ENCODE measurements at regions not wholly inside any gene's neighbourhood (a gene's known extent, or its start where the extent isn't known, plus 50 kb on each side); places are given as distances from the start of the nearest gene placed in this dataset.
"Not testable (repeated sequence)": the region's sequence is repeated elsewhere in the genome, so short reads cannot be mapped to it uniquely, and the experiment has no call there.

GRCh38 chr5:89694026-89694550 is 715.5 kb downstream of the CETN3 start:
- DNase-seq: no peak
- Histone ChIP-seq H3K36me3 (replicated peaks; ENCODE audit: control insufficient read depth, insufficient read depth, low read length) (no peaks in the 10 kb centered on the region), H3K4me3 (ENCODE audit: insufficient read depth, low read depth, low read length) (no peak overlapping the region), H3K27me3 (ENCODE audit: control insufficient read depth, insufficient read depth, low read length) (no peaks in the 10 kb centered on the region)

GRCh38 chr5:89690331-89690730 is 719.2 kb downstream of the CETN3 start:
- Histone ChIP-seq H3K27me3 (ENCODE audit: control insufficient read depth, insufficient read depth, low read length) (no peaks in the 10 kb centered on the region), H3K4me3 (ENCODE audit: insufficient read depth, low read depth, low read length) (no peak overlapping the region), H3K36me3 (replicated peaks; ENCODE audit: control insufficient read depth, insufficient read depth, low read length) (no peaks in the 10 kb centered on the region)
- DNase-seq: no peak

GRCh38 chr5:89686081-89686765 is 723.3 kb downstream of the CETN3 start:
- H3K27me3 ChIP-seq (ENCODE audit: control insufficient read depth, insufficient read depth, low read length): no peaks in the 10 kb centered on the region
- no peaks in the 10 kb centered on the region for H3K36me3 ChIP-seq (replicated peaks; ENCODE audit: control insufficient read depth, insufficient read depth, low read length)
- no peak for DNase-seq
- no peak overlapping the region for H3K4me3 ChIP-seq (ENCODE audit: insufficient read depth, low read depth, low read length)

GRCh38 chr5:89676634-89677033 is 732.9 kb downstream of the CETN3 start:
- no peaks in the 10 kb centered on the region for H3K36me3 ChIP-seq (replicated peaks; ENCODE audit: control insufficient read depth, insufficient read depth, low read length)
- H3K4me3 ChIP-seq (ENCODE audit: insufficient read depth, low read depth, low read length): no peak overlapping the region
- H3K27me3 ChIP-seq (ENCODE audit: control insufficient read depth, insufficient read depth, low read length): no peaks in the 10 kb centered on the region
- DNase-seq: no peak

- Histone ChIP-seq H3K27me3 (ENCODE audit: control insufficient read depth, insufficient read depth, low read length) (no peaks in the 10 kb centered on the region), H3K4me3 (ENCODE audit: insufficient read depth, low read depth, low read length) (no peak overlapping the region), H3K36me3 (replicated peaks; ENCODE audit: control insufficient read depth, insufficient read depth, low read length) (no peaks in the 10 kb centered on the region)
- peak; percentile 0 for DNase-seq
These were observed 736.5 kb downstream of the CETN3 start for GRCh38 chr5:89673019-89673418.

GRCh38 chr5:89668821-89669220 is 740.7 kb downstream of the CETN3 start:
- no peak for DNase-seq
- H3K4me3 ChIP-seq (ENCODE audit: insufficient read depth, low read depth, low read length): no peak overlapping the region
- no peaks in the 10 kb centered on the region for H3K27me3 ChIP-seq (ENCODE audit: control insufficient read depth, insufficient read depth, low read length)
- no peaks in the 10 kb centered on the region for H3K36me3 ChIP-seq (replicated peaks; ENCODE audit: control insufficient read depth, insufficient read depth, low read length)

GRCh38 chr5:89662499-89662898 is 747.1 kb downstream of the CETN3 start:
- no peaks in the 10 kb centered on the region for H3K36me3 ChIP-seq (replicated peaks; ENCODE audit: control insufficient read depth, insufficient read depth, low read length)
- H3K4me3 ChIP-seq (ENCODE audit: insufficient read depth, low read depth, low read length): no peak overlapping the region
- DNase-seq: no peak
- no peaks in the 10 kb centered on the region for H3K27me3 ChIP-seq (ENCODE audit: control insufficient read depth, insufficient read depth, low read length)

- no peaks in the 10 kb centered on the region for H3K36me3 ChIP-seq (replicated peaks; ENCODE audit: control insufficient read depth, insufficient read depth, low read length)
These were observed 755.9 kb upstream of the MEF2C start for GRCh38 chr5:89638871-89639270.

GRCh38 chr5:89634176-89634575 is 751.2 kb upstream of the MEF2C start:
- not testable (repeated sequence) for DNase-seq

More at GRCh38 chr5:89638871-89639270, 755.9 kb upstream of the MEF2C start:
- no peaks in the 10 kb centered on the region for H3K27me3 ChIP-seq (ENCODE audit: control insufficient read depth, insufficient read depth, low read length)
- H3K4me3 ChIP-seq (ENCODE audit: insufficient read depth, low read depth, low read length): no peak overlapping the region
- no peak for DNase-seq

GRCh38 chr5:89630064-89630463 is 747.1 kb upstream of the MEF2C start:
- H3K27me3 ChIP-seq (ENCODE audit: control insufficient read depth, insufficient read depth, low read length); H3K36me3 ChIP-seq (replicated peaks; ENCODE audit: control insufficient read depth, insufficient read depth, low read length); DNase-seq; H3K4me3 ChIP-seq (ENCODE audit: insufficient read depth, low read depth, low read length): not testable (repeated sequence)

More at GRCh38 chr5:89634176-89634575, 751.2 kb upstream of the MEF2C start:
- not testable (repeated sequence) for H3K36me3 ChIP-seq (replicated peaks; ENCODE audit: control insufficient read depth, insufficient read depth, low read length); H3K27me3 ChIP-seq (ENCODE audit: control insufficient read depth, insufficient read depth, low read length); H3K4me3 ChIP-seq (ENCODE audit: insufficient read depth, low read depth, low read length)

- H3K27me3 ChIP-seq (ENCODE audit: control insufficient read depth, insufficient read depth, low read length): no peaks in the 10 kb centered on the region
- H3K36me3 ChIP-seq (replicated peaks; ENCODE audit: control insufficient read depth, insufficient read depth, low read length): no peaks in the 10 kb centered on the region
- DNase-seq: no peak
- H3K4me3 ChIP-seq (ENCODE audit: insufficient read depth, low read depth, low read length): no peak overlapping the region
These were observed 746.1 kb upstream of the MEF2C start for GRCh38 chr5:89628876-89629635.

- H3K27me3 ChIP-seq (ENCODE audit: control insufficient read depth, insufficient read depth, low read length): no peaks in the 10 kb centered on the region
- no peak for DNase-seq
These were observed 733.0 kb upstream of the MEF2C start for GRCh38 chr5:89615839-89616518.

GRCh38 chr5:89613222-89613956 is 730.4 kb upstream of the MEF2C start:
- Histone ChIP-seq H3K36me3 (replicated peaks; ENCODE audit: control insufficient read depth, insufficient read depth, low read length) (no peaks in the 10 kb centered on the region), H3K27me3 (ENCODE audit: control insufficient read depth, insufficient read depth, low read length) (no peaks in the 10 kb centered on the region), H3K4me3 (ENCODE audit: insufficient read depth, low read depth, low read length) (no peak overlapping the region)
- DNase-seq: no peak

More at GRCh38 chr5:89615839-89616518, 733.0 kb upstream of the MEF2C start:
- Histone ChIP-seq H3K36me3 (replicated peaks; ENCODE audit: control insufficient read depth, insufficient read depth, low read length) (no peaks in the 10 kb centered on the region), H3K4me3 (ENCODE audit: insufficient read depth, low read depth, low read length) (no peak overlapping the region)

- no peaks in the 10 kb centered on the region for H3K27me3 ChIP-seq (ENCODE audit: control insufficient read depth, insufficient read depth, low read length)
- H3K4me3 ChIP-seq (ENCODE audit: insufficient read depth, low read depth, low read length): no peak overlapping the region
- H3K36me3 ChIP-seq (replicated peaks; ENCODE audit: control insufficient read depth, insufficient read depth, low read length): no peaks in the 10 kb centered on the region
- DNase-seq: no peak
These were observed 724.1 kb upstream of the MEF2C start for GRCh38 chr5:89606939-89607534.
